ENCODE measurements at regions not wholly inside any gene's neighbourhood (a gene's known extent, or its start where the extent isn't known, plus 50 kb on each side); places are given as distances from the start of the nearest gene placed in this dataset.
A peak's percentile ranks its signal among the peaks of the same experiment; 100 is the strongest.

GRCh38 chr16:85167589-85168537 is 55.6 kb upstream of the CIBAR2 start (continued):
- TF ChIP-seq, protein P1, sequence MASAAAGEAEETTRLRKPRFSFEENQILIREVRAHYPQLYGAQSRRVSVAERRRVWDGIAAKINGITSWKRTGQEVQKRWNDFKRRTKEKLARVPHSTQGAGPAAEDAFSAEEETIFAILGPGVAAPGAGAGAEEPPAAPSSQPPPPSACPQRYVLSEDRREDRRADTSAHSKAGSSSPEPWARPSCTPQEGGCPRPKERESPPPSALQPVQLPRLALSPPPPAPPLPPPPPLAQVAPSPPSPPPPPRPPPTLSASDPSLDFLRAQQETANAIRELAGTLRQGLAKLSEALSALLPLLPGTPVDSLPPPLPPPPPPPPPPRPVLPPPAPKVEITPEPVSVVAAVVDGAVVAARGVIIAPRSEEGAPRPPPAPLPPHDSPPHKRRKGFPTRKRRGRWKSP (CRISPR knock-in tag; IDR thresholded peaks at IDR 0.05), result 0 out of 2 replicates have a peak, but pooled peaks have one; percentile 13
- TF ChIP-seq, protein P2, sequence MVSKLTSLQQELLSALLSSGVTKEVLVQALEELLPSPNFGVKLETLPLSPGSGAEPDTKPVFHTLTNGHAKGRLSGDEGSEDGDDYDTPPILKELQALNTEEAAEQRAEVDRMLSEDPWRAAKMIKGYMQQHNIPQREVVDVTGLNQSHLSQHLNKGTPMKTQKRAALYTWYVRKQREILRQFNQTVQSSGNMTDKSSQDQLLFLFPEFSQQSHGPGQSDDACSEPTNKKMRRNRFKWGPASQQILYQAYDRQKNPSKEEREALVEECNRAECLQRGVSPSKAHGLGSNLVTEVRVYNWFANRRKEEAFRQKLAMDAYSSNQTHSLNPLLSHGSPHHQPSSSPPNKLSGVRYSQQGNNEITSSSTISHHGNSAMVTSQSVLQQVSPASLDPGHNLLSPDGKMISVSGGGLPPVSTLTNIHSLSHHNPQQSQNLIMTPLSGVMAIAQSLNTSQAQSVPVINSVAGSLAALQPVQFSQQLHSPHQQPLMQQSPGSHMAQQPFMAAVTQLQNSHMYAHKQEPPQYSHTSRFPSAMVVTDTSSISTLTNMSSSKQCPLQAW (CRISPR knock-in tag; IDR thresholded peaks at IDR 0.05), result peak; percentile 80; the same call in 1 of the 2 replicates
- TF ChIP-seq ZNF460 (CRISPR knock-in tag; IDR thresholded peaks at IDR 0.05; ENCODE audit: borderline replicate concordance) (no peak), ZSCAN22 (CRISPR knock-in tag; IDR thresholded peaks at IDR 0.05) (no peak), FOXP4 (CRISPR knock-in tag; IDR thresholded peaks at IDR 0.05) (peak; percentile 82), ZNF101 (CRISPR knock-in tag; IDR thresholded peaks at IDR 0.05; ENCODE audit: borderline replicate concordance, low read depth) (no peak), NCOA5 (CRISPR knock-in tag; IDR thresholded peaks at IDR 0.05) (no peak), ZMYM4 (CRISPR knock-in tag; IDR thresholded peaks at IDR 0.05) (no peak), MED8 (CRISPR knock-in tag; IDR thresholded peaks at IDR 0.05; ENCODE audit: insufficient replicate concordance) (peak; percentile 67), EP300 (IDR thresholded peaks at IDR 0.05; ENCODE audit: low read depth in 2 of 2, low read length in 2 of 2) (peak in 1 of 2 experiments; percentile 88; a peak in 2 of 4 replicates), EP300 (CRISPR knock-in tag; IDR thresholded peaks at IDR 0.05; ENCODE audit: borderline replicate concordance) (peak; percentile 51), SIX4 (CRISPR knock-in tag; IDR thresholded peaks at IDR 0.05) (no peak), HCFC1 (IDR thresholded peaks at IDR 0.05; ENCODE audit: low read depth, low read length) (no peak), CBFB (CRISPR knock-in tag; IDR thresholded peaks at IDR 0.05) (no peak), E2F5 (CRISPR knock-in tag; conservative IDR thresholded peaks at IDR 0.05) (no peak), EHMT2 (IDR thresholded peaks at IDR 0.05; ENCODE audit: borderline replicate concordance, low read depth, low read length) (no peak; the same call in 1 of the 2 replicates), TAF15 (IDR thresholded peaks at IDR 0.05; ENCODE audit: low read depth, low read length, poor library complexity, severe bottlenecking) (no peak), ZNF616 (CRISPR knock-in tag; IDR thresholded peaks at IDR 0.05; ENCODE audit: low read depth) (no peak), KDM6A (CRISPR knock-in tag; IDR thresholded peaks at IDR 0.05; ENCODE audit: low read depth) (peak; percentile 84)
- TF ChIP-seq, protein P3, sequence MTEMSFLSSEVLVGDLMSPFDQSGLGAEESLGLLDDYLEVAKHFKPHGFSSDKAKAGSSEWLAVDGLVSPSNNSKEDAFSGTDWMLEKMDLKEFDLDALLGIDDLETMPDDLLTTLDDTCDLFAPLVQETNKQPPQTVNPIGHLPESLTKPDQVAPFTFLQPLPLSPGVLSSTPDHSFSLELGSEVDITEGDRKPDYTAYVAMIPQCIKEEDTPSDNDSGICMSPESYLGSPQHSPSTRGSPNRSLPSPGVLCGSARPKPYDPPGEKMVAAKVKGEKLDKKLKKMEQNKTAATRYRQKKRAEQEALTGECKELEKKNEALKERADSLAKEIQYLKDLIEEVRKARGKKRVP (CRISPR knock-in tag; IDR thresholded peaks at IDR 0.05), result 0 out of 4 replicates have a peak, but pooled peaks of 1 of the 2 experiments have one; percentile 18
